ENCODE measurements at regions not wholly inside any gene's neighbourhood (a gene's known extent, or its start where the extent isn't known, plus 50 kb on each side); places are given as distances from the start of the nearest gene placed in this dataset.

- no peak for TF ChIP-seq CTCF (IDR thresholded peaks at IDR 0.05; ENCODE audit: control extremely low read depth in 1 of 3, insufficient read depth in 1 of 3, low read depth in 1 of 3, low read length in 3 of 3)
- TF ChIP-seq ASH2L (IDR thresholded peaks at IDR 0.05; ENCODE audit: low read length) = no peak
- TF ChIP-seq HDAC2 (IDR thresholded peaks at IDR 0.05; ENCODE audit: borderline replicate concordance in 1 of 2, low read depth in 2 of 2, low read length in 2 of 2) = no peak
Observed at GRCh38 chr16:25413975-25414374, 156.3 kb upstream of the ZKSCAN2 start (continued).

All from H1 (cell line).